Tibial nerve (tissue), 4 donors: ENCODE measurements at regions not wholly inside any gene's neighbourhood (a gene's known extent, or its start where the extent isn't known, plus 50 kb on each side); places are given as distances from the start of the nearest gene placed in this dataset.
A peak's percentile ranks its signal among the peaks of the same experiment; 100 is the strongest.

Experiments used
- DNase-seq, 2 donors: peaks; one replicate each; pipeline ENCODE4 v3.0.0-alpha.2; 2019; ENCODE audit warnings: low spot score in 2 of 2
- H3K27ac ChIP-seq, 4 donors: fragments of 200-600 bp; sonication (generic) in 3 of 4; one replicate each; pipeline ENCODE4 v1.5.1; 2017 to 2019; ENCODE audit warnings: mild to moderate bottlenecking in 1 of 4
- H3K27me3 ChIP-seq, 2 donors: fragments of 200-600 bp; sonication (generic) in 1 of 2; one replicate each; pipeline versions ENCODE4 v1.5.1 to v1.6.0; 2017 to 2019
- H3K36me3 ChIP-seq, 3 donors: fragments of 200-600 bp; sonication (generic); one replicate each; pipeline ENCODE4 v1.5.1; 2018 to 2019
- H3K4me1 ChIP-seq, 4 donors: fragments of 200-600 bp; sonication (generic) in 3 of 4; one replicate each; pipeline ENCODE4 v1.5.1; 2017 to 2019
- H3K4me3 ChIP-seq, 4 donors: fragments of 200-600 bp; sonication (generic) in 3 of 4; one replicate each; pipeline ENCODE4 v1.5.1; 2017 to 2019; ENCODE audit warnings: mild to moderate bottlenecking in 1 of 4, moderate library complexity in 1 of 4
- H3K9me3 ChIP-seq, 4 donors: fragments of 200-600 bp; sonication (generic) in 3 of 4; one replicate each; pipeline ENCODE4 v1.5.1; 2017 to 2019
- CTCF ChIP-seq, 5 experiments: fragments of 200-600 bp in 3 of 5; fragments of 450-650 bp in 2 of 5; sonication (generic) in 3 of 5; IDR thresholded peaks; one replicate each; pipeline ENCODE4 v1.5.1; 2016 to 2019; ENCODE audit warnings: antibody characterized with exemption in 5 of 5, mild to moderate bottlenecking in 3 of 5, moderate library complexity in 2 of 5
- EP300 ChIP-seq, 2 donors: sonication (generic); formaldehyde crosslinking; IDR thresholded peaks; one replicate each; pipeline ENCODE4 v1.6.1; 2017; ENCODE audit warnings: antibody characterized with exemption in 2 of 2, mild to moderate bottlenecking in 1 of 2
- POLR2A ChIP-seq, 2 donors: fragments of 450-650 bp; IDR thresholded peaks; one replicate each; pipeline ENCODE4 v1.6.1; 2017; ENCODE audit warnings: antibody characterized with exemption in 2 of 2, mild to moderate bottlenecking in 2 of 2, moderate library complexity in 2 of 2
- WGBS, 2 donors: methylation state at CpG; one replicate each; pipeline ENCODE4 v1.1.5; 2018; 5-methylcytosine and 5-hydroxymethylcytosine counted together

- Histone ChIP-seq H3K4me1 (peaks cover 0 to 11% (median 0%) of the 10 kb centered on the region in 4 donors), H3K27me3 (no peaks in the 10 kb centered on the region), H3K27ac (no peak overlapping the region), H3K9me3 (no peaks in the 10 kb centered on the region), H3K4me3 (no peak overlapping the region), H3K36me3 (no peaks in the 10 kb centered on the region)
- DNase-seq = no peak
- TF ChIP-seq CTCF (IDR thresholded peaks at IDR 0.05) = no peak
- no peak for TF ChIP-seq POLR2A (IDR thresholded peaks at IDR 0.05)
- no peak for TF ChIP-seq EP300 (IDR thresholded peaks at IDR 0.05)
These were observed 287.0 kb upstream of the MARCKS start for GRCh38 chr6:113570161-113570560.

GRCh38 chr6:113570641-113571040 is 286.5 kb upstream of the MARCKS start:
- peaks cover 0 to 6% (median 0%) of the 10 kb centered on the region in 4 donors for H3K4me1 ChIP-seq
- H3K4me3 ChIP-seq = no peak overlapping the region
- DNase-seq = no peak
- H3K36me3 ChIP-seq = no peaks in the 10 kb centered on the region
- no peaks in the 10 kb centered on the region for H3K27me3 ChIP-seq
- TF ChIP-seq POLR2A (IDR thresholded peaks at IDR 0.05) = no peak
- TF ChIP-seq EP300 (IDR thresholded peaks at IDR 0.05) = no peak
- no peak for TF ChIP-seq CTCF (IDR thresholded peaks at IDR 0.05)
- no peak overlapping the region for H3K27ac ChIP-seq
- no peaks in the 10 kb centered on the region for H3K9me3 ChIP-seq
- WGBS, 2 donors = 91 to 94% methylated on average over 3 of the region's 3 CpGs

- no peaks in the 10 kb centered on the region for H3K27me3 ChIP-seq
- no peaks in the 10 kb centered on the region for H3K36me3 ChIP-seq
- no peak overlapping the region for H3K4me3 ChIP-seq
- DNase-seq = no peak
- H3K27ac ChIP-seq = no peak overlapping the region
- WGBS, 2 donors = 59 to 62% methylated on average over 4 of the region's 4 CpGs
- H3K9me3 ChIP-seq = no peaks in the 10 kb centered on the region
- no peak for TF ChIP-seq EP300 (IDR thresholded peaks at IDR 0.05)
- peaks cover 0 to 6% (median 0%) of the 10 kb centered on the region in 4 donors for H3K4me1 ChIP-seq
These were observed 283.0 kb upstream of the MARCKS start for GRCh38 chr6:113574147-113574546.

- H3K27ac ChIP-seq = no peak overlapping the region
- H3K36me3 ChIP-seq = no peaks in the 10 kb centered on the region
- TF ChIP-seq POLR2A (IDR thresholded peaks at IDR 0.05) (no peak), EP300 (IDR thresholded peaks at IDR 0.05) (no peak), CTCF (IDR thresholded peaks at IDR 0.05) (no peak)
- H3K4me3 ChIP-seq = no peak overlapping the region
- no peaks in the 10 kb centered on the region for H3K27me3 ChIP-seq
- DNase-seq = no peak
- H3K9me3 ChIP-seq = no peaks in the 10 kb centered on the region
- no peaks in the 10 kb centered on the region for H3K4me1 ChIP-seq
These were observed 280.8 kb upstream of the MARCKS start for GRCh38 chr6:113576310-113576709.

DNA sequence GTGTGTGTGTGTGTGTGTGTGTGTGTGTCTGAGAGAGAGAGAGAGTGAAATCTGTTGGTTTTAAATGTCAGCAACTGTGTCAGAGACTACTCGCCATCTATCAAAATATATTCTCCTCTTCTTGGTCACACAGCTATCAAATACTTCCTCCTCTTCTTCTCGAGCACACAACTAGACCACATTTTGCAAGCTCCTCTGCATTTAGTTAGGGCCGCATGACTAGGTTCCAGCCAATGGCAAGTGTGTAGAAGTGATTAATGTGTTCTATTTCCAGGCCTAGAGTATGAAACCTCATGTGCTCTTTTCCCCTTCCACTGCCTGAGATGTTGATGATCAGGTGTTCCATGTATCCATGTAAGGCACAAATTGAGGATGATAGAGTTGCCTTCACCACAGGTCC is 278.5 kb upstream of the MARCKS start:
- 93 to 100% methylated on average over 3 of the region's 3 CpGs for WGBS, 2 donors
- Histone ChIP-seq H3K4me3 (no peak overlapping the region), H3K9me3 (no peaks in the 10 kb centered on the region), H3K27ac (no peak overlapping the region), H3K27me3 (no peaks in the 10 kb centered on the region), H3K36me3 (no peaks in the 10 kb centered on the region), H3K4me1 (no peaks in the 10 kb centered on the region)
- TF ChIP-seq EP300 (IDR thresholded peaks at IDR 0.05) (no peak), CTCF (IDR thresholded peaks at IDR 0.05) (no peak), POLR2A (IDR thresholded peaks at IDR 0.05) (no peak)
- no peak for DNase-seq

- Histone ChIP-seq H3K4me1 (peaks cover 0 to 32% (median 5%) of the 10 kb centered on the region in 4 donors), H3K27me3 (no peaks in the 10 kb centered on the region), H3K27ac (peak overlapping the region in 2 of 4 donors; percentile 7 to 67), H3K9me3 (no peaks in the 10 kb centered on the region), H3K4me3 (no peak overlapping the region), H3K36me3 (no peaks in the 10 kb centered on the region)
- 69 to 86% methylated on average over 4 of the region's 4 CpGs for WGBS, 2 donors
- TF ChIP-seq CTCF (IDR thresholded peaks at IDR 0.05) (no peak), EP300 (IDR thresholded peaks at IDR 0.05) (no peak), POLR2A (IDR thresholded peaks at IDR 0.05) (no peak)
- no peak for DNase-seq
These were observed 272.4 kb upstream of the MARCKS start for GRCh38 chr6:113584767-113585166.
